ENCODE measurements at regions not wholly inside any gene's neighbourhood (a gene's known extent, or its start where the extent isn't known, plus 50 kb on each side); places are given as distances from the start of the nearest gene placed in this dataset.

DNA sequence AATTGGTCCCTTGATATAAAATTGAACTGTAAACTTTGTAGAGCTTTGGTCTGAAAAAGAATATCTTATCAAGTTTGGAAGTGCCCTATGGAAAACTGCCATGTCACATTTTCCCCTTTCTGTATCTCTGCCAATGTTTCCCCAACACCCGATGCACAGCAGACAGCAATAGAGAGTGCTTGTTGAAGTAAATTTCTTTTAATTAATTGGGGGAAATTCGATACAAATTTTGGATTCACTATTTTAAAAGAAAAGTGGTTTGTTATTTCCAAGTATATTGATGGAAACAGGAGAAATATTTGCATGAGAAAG lies 208.1 kb downstream of the OGFRL1 start:
- Histone ChIP-seq H3K4me1 (no peaks in the 10 kb centered on the region), H3K9me3 (no peaks in the 10 kb centered on the region), H3K27ac (peak overlapping the region in 1 of 2 donors; percentile 66), H3K4me3 (no peak overlapping the region), H3K36me3 (ENCODE audit: low read depth, missing control alignments) (no peaks in the 10 kb centered on the region), H3K27me3 (no peaks in the 10 kb centered on the region)
- intact Hi-C loops (cut with DNase I; ENCODE audit: low total_unique reads), result no loop called here
- no peak for DNase-seq
- 45 to 60% methylated on average over 2 of the region's 2 CpGs for WGBS, 2 donors
- TF ChIP-seq POLR2A (IDR thresholded peaks at IDR 0.05), result no peak
- TF ChIP-seq, protein P1, sequence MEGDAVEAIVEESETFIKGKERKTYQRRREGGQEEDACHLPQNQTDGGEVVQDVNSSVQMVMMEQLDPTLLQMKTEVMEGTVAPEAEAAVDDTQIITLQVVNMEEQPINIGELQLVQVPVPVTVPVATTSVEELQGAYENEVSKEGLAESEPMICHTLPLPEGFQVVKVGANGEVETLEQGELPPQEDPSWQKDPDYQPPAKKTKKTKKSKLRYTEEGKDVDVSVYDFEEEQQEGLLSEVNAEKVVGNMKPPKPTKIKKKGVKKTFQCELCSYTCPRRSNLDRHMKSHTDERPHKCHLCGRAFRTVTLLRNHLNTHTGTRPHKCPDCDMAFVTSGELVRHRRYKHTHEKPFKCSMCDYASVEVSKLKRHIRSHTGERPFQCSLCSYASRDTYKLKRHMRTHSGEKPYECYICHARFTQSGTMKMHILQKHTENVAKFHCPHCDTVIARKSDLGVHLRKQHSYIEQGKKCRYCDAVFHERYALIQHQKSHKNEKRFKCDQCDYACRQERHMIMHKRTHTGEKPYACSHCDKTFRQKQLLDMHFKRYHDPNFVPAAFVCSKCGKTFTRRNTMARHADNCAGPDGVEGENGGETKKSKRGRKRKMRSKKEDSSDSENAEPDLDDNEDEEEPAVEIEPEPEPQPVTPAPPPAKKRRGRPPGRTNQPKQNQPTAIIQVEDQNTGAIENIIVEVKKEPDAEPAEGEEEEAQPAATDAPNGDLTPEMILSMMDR (IDR thresholded peaks at IDR 0.05), result no peak

DNA sequence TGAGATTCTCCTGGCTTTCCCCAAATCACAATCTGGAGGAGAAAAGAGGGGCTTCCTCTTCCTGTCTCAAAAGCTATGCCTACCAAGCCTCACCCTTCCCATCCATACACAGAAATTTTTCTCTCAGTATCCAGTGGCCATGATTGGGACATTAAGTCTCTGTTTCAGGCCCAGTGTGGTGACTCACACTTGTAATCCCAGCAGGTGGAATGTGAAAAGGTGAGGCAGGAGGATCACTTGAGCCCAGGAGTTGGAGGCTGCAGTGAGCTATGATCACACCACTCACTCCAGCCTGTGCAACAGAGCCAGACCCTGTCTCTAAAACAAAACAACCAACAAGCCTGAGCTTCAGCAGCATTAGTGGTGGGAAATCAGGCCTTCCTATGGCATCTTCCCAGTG lies 210.0 kb downstream of the OGFRL1 start:
- Histone ChIP-seq H3K4me3 (no peak overlapping the region), H3K9me3 (no peaks in the 10 kb centered on the region), H3K27ac (no peak overlapping the region), H3K4me1 (no peaks in the 10 kb centered on the region), H3K36me3 (ENCODE audit: low read depth, missing control alignments) (no peaks in the 10 kb centered on the region), H3K27me3 (no peaks in the 10 kb centered on the region)
- no peak for TF ChIP-seq POLR2A (IDR thresholded peaks at IDR 0.05)
- TF ChIP-seq, protein P1 (IDR thresholded peaks at IDR 0.05), result no peak
- intact Hi-C loops (cut with DNase I; ENCODE audit: low total_unique reads), result no loop called here
- DNase-seq, result no peak

DNA sequence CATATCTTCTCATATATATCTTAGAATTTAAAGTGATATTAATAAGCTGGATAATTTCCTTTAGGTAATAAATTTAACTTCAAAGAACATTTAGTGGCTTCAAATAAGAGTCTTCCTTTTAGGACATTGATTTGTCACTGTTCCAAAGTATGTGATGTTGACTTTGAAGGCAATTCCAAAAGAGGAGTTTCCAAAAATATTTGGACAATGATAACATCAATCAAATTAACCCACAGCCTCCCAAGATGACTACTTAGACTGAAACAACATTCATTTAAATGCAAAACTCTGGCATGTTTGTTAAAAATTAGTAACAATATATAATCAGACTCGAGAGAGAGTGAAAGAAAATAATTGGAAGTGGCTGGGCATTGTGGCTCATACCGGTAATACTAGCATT lies 211.1 kb downstream of the OGFRL1 start:
- DNase-seq, result no peak
- Histone ChIP-seq H3K27me3 (no peaks in the 10 kb centered on the region), H3K4me3 (no peak overlapping the region), H3K36me3 (ENCODE audit: low read depth, missing control alignments) (no peaks in the 10 kb centered on the region), H3K9me3 (no peaks in the 10 kb centered on the region), H3K4me1 (no peaks in the 10 kb centered on the region), H3K27ac (no peak overlapping the region)
- TF ChIP-seq, protein P1 (IDR thresholded peaks at IDR 0.05), result no peak
- TF ChIP-seq POLR2A (IDR thresholded peaks at IDR 0.05), result no peak
- intact Hi-C loops (cut with DNase I; ENCODE audit: low total_unique reads), result loop anchor here (10.0 kb wide), 1 partner anchor 115 kb away; no protein-coding TSS in a partner anchor
- WGBS, 2 donors, result 57 to 64% methylated on average over 2 of the region's 2 CpGs

DNA sequence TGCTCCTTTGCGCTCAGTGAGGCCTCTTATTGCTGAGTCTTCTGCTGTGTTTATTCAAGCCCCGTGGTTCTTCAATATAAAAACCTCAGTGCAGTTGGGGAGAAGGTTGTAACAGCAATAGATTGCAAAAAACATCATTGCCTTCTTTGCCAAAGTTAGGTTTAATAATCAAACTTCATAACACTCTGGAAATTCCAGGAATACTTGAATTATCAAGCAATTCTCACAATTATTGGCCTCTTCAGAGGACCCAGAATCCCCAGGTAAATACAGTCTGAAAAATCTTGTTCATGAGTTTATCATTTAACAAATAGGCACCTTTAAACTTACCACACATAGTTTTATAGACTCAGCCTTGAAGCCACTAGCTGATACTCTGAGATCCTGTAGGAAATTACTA lies 213.6 kb downstream of the OGFRL1 start:
- TF ChIP-seq, protein P1 (IDR thresholded peaks at IDR 0.05), result no peak
- TF ChIP-seq POLR2A (IDR thresholded peaks at IDR 0.05), result no peak
- H3K4me1 ChIP-seq, result no peaks in the 10 kb centered on the region
- no peak overlapping the region for H3K27ac ChIP-seq
- no peaks in the 10 kb centered on the region for H3K9me3 ChIP-seq
- no peak overlapping the region for H3K4me3 ChIP-seq
- no peaks in the 10 kb centered on the region for H3K36me3 ChIP-seq (ENCODE audit: low read depth, missing control alignments)
- intact Hi-C loops (cut with DNase I; ENCODE audit: low total_unique reads), result loop anchor here (10.0 kb wide), 1 partner anchor 117 kb away; no protein-coding TSS in a partner anchor
- WGBS, 2 donors, result 79 to 90% methylated on average over 2 of the region's 2 CpGs
- no peaks in the 10 kb centered on the region for H3K27me3 ChIP-seq
- no peak for DNase-seq

DNA sequence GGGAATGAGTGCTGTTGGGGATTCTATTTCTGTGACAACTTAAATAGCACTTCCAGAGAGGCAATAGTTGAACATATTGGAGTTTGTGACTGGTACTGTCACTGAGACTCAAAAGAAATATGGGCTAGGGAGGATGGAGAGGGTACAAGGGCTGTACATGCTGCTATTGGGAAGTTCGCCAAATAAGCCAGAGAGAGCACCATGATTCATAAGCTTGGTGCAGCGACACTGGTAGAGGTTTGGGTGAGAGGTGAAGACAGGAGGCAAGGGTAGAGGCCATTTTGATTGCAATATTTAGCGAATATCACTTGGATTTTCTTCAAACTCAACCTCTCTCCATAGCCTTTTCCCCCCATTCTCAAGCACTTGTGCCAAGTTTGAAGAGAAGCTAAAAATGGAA lies 214.3 kb downstream of the OGFRL1 start:
- 85 to 87% methylated on average over 3 of the region's 3 CpGs for WGBS, 2 donors
- DNase-seq, result no peak
- intact Hi-C loops (cut with DNase I; ENCODE audit: low total_unique reads), result loop anchor here (10.0 kb wide), 1 partner anchor 118 kb away; no protein-coding TSS in a partner anchor

More for the DNA sequence above, 214.3 kb downstream of the OGFRL1 start:
- Histone ChIP-seq H3K27ac (no peak overlapping the region), H3K4me3 (no peak overlapping the region), H3K9me3 (no peaks in the 10 kb centered on the region), H3K27me3 (no peaks in the 10 kb centered on the region), H3K36me3 (ENCODE audit: low read depth, missing control alignments) (no peaks in the 10 kb centered on the region), H3K4me1 (no peaks in the 10 kb centered on the region)
- TF ChIP-seq, protein P1 (IDR thresholded peaks at IDR 0.05), result no peak
- TF ChIP-seq POLR2A (IDR thresholded peaks at IDR 0.05), result no peak

Data from testis (tissue), 2 donors.